ENCODE measurements at regions not wholly inside any gene's neighbourhood (a gene's known extent, or its start where the extent isn't known, plus 50 kb on each side); places are given as distances from the start of the nearest gene placed in this dataset.

DNA sequence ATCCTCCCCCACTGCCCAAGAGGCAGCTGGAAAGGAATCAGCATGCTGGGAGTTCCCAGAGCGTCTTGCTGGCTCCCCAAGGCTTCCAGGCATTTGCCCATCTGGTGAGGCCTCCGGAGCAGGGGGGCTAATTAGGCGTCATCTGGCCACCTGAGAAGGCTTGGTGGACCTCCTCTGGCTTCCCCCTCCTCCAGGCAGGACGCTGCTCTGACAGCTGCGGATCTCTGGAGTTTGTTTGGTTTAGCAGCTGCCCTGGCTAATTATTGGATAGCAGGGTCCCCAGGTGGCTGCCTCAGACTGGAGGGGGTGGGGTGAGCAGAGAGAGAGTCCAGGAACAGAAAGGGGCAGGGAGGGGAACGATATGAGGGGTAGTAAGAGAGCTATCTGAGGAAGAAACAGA, 425.2 kb upstream of the MEX3C start:
- Histone ChIP-seq H3K4me1 (no peaks in the 10 kb centered on the region), H3K9me3 (no peaks in the 10 kb centered on the region), H3K4me3 (no peak overlapping the region), H3K27me3 (no peaks in the 10 kb centered on the region), H3K27ac (no peak overlapping the region), H3K36me3 (no peaks in the 10 kb centered on the region)
- no peak for TF ChIP-seq POLR2A (IDR thresholded peaks at IDR 0.05)
- TF ChIP-seq, protein P1, sequence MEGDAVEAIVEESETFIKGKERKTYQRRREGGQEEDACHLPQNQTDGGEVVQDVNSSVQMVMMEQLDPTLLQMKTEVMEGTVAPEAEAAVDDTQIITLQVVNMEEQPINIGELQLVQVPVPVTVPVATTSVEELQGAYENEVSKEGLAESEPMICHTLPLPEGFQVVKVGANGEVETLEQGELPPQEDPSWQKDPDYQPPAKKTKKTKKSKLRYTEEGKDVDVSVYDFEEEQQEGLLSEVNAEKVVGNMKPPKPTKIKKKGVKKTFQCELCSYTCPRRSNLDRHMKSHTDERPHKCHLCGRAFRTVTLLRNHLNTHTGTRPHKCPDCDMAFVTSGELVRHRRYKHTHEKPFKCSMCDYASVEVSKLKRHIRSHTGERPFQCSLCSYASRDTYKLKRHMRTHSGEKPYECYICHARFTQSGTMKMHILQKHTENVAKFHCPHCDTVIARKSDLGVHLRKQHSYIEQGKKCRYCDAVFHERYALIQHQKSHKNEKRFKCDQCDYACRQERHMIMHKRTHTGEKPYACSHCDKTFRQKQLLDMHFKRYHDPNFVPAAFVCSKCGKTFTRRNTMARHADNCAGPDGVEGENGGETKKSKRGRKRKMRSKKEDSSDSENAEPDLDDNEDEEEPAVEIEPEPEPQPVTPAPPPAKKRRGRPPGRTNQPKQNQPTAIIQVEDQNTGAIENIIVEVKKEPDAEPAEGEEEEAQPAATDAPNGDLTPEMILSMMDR (IDR thresholded peaks at IDR 0.05) = no peak
- no peak for DNase-seq

DNA sequence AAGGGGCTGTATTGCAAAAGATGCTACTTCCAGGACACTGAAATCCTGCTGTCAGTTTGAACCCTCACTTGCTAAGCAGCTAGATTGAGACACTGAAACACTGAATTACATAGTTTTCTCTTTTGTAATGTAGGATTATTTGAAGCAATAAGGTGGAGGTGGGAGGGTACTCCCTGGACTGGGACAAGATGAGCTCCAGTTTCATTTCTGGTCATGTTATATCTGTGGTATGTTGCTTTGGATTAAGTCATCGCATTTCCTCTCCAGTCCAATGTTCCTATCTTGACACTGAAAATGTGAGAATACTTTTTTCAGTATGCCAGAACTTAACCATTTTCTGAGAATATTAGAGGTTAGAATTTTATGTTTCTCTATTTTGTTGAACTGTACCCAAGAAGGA, 426.2 kb upstream of the MEX3C start:
- Histone ChIP-seq H3K27ac (no peak overlapping the region), H3K4me1 (no peaks in the 10 kb centered on the region), H3K27me3 (no peaks in the 10 kb centered on the region), H3K9me3 (no peaks in the 10 kb centered on the region), H3K4me3 (no peak overlapping the region), H3K36me3 (no peaks in the 10 kb centered on the region)
- TF ChIP-seq POLR2A (IDR thresholded peaks at IDR 0.05) = no peak
- TF ChIP-seq, protein P1 (IDR thresholded peaks at IDR 0.05) = no peak
- no peak for DNase-seq

DNA sequence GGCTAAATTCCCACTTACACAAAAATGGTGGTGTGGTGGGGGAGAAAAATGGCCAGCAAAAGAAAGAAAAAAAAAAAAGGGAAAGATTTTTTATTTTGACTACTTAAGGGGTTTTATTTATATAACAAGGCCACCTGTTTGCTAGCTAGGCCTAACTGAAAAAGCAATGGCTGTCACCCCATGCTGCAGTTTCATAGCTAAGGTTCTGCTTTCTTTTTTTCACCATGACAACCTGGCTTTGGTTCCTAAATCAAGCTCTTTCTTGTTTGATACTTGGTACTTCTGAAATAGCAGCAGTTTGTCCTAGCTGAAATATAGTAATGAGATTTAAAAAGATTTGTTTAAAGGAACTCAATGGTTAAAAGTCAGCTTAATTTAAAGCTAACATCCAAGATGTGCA, 433.2 kb upstream of the MEX3C start:
- TF ChIP-seq, protein P1 (IDR thresholded peaks at IDR 0.05) = no peak
- no peak for TF ChIP-seq POLR2A (IDR thresholded peaks at IDR 0.05)
- DNase-seq = no peak
- H3K27ac ChIP-seq = no peak overlapping the region
- no peak overlapping the region for H3K4me3 ChIP-seq
- no peaks in the 10 kb centered on the region for H3K4me1 ChIP-seq
- no peaks in the 10 kb centered on the region for H3K27me3 ChIP-seq
- no peaks in the 10 kb centered on the region for H3K9me3 ChIP-seq
- H3K36me3 ChIP-seq = no peaks in the 10 kb centered on the region

DNA sequence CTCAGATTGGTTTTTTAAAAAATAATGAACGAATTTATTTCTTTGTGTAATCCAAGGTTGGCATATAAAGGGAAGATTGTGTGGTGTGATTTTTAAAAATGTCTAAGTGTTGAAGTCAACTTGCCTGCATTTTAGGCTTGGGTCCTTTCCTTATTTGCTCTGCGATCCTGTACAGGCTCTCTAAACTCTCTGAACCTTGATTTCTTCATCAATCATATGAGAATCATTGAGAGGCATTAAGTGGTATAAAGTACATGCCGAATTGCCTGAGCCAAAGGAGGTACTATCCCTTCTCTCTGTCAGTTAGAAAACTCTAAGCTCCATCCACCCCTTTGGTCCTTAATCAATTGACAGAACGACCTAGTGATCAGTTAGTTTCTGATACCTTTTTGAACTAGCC, 440.4 kb upstream of the MEX3C start:
- Histone ChIP-seq H3K4me1 (no peaks in the 10 kb centered on the region), H3K27me3 (no peaks in the 10 kb centered on the region), H3K27ac (no peak overlapping the region), H3K36me3 (no peaks in the 10 kb centered on the region), H3K4me3 (no peak overlapping the region), H3K9me3 (no peaks in the 10 kb centered on the region)
- TF ChIP-seq, protein P1 (IDR thresholded peaks at IDR 0.05) = no peak
- TF ChIP-seq POLR2A (IDR thresholded peaks at IDR 0.05) = no peak
- DNase-seq = no peak

DNA sequence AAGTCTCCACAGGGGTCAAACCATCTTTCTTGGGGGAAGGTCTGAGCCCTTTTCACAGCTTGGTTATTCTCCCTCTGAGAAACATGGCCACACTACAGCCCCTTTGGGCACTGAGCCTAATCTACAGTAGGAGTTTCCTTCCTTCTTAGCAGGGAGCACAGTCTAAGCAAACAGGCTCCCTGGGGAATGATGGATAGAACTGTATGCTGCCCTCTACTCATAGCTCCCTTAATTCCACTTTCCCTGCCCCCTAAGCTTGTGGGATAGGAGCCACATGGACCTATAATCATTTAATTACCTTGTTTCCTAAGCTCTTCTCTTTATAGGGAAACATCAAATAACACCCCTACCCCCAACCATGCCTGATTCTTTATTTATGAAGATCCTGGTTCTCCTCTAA, 442.1 kb upstream of the MEX3C start:
- no peaks in the 10 kb centered on the region for H3K27me3 ChIP-seq
- no peaks in the 10 kb centered on the region for H3K9me3 ChIP-seq
- TF ChIP-seq POLR2A (IDR thresholded peaks at IDR 0.05) = no peak
- TF ChIP-seq, protein P1 (IDR thresholded peaks at IDR 0.05) = no peak
- H3K36me3 ChIP-seq = no peaks in the 10 kb centered on the region
- no peak overlapping the region for H3K4me3 ChIP-seq
- DNase-seq = no peak
- H3K4me1 ChIP-seq = no peaks in the 10 kb centered on the region
- H3K27ac ChIP-seq = no peak overlapping the region

DNA sequence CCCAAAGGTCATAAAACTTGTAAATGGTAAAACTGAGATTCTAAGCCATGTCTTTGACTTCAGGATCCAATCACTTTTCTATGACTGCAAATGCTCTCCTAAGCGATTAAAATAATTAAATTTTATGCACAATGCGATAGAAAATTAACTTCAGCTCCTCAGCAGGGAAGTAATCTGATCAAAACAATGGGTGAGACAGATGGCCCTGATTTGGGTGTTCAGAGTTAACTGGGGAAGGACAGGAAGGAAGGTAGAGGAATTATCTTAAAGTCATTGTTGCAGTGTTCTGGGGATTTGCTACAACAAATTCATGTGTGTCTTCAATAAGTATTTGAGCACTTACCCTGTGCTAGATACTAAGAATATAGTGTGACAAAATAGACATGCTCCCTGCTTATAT, 446.0 kb upstream of the MEX3C start:
- no peak for DNase-seq
- Histone ChIP-seq H3K9me3 (no peaks in the 10 kb centered on the region), H3K4me3 (no peak overlapping the region), H3K36me3 (no peaks in the 10 kb centered on the region), H3K27me3 (no peaks in the 10 kb centered on the region), H3K4me1 (no peaks in the 10 kb centered on the region), H3K27ac (no peak overlapping the region)
- TF ChIP-seq, protein P1 (IDR thresholded peaks at IDR 0.05) = no peak
- no peak for TF ChIP-seq POLR2A (IDR thresholded peaks at IDR 0.05)
